ENCODE measurements at regions not wholly inside any gene's neighbourhood (a gene's known extent, or its start where the extent isn't known, plus 50 kb on each side); places are given as distances from the start of the nearest gene placed in this dataset.
"Not testable (repeated sequence)": the region's sequence is repeated elsewhere in the genome, so short reads cannot be mapped to it uniquely, and the experiment has no call there.

- DNase-seq (ENCODE audit: low read depth), result no peak
Observed at GRCh38 chr10:36448760-36449691, 676.4 kb upstream of the ANKRD30A start.

DNA sequence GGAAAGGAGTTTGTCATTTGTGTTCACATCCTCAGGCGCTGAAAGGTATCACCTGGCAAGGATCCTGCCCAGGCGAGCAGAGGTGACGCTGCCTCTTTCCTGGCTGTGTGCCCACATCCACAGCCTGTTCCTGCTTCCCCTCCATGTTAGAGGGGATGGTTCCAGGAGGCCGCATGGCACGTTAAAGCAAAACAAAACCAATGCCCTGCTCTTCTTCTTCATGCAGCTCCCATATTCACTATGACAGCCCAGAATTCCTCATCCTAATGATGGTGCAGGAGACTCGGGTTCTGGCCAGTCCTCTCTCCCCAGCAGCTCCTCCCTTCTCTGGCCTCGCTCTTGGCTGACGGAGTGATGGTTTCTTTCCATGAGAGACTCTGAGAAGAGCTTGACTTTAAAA is 678.5 kb upstream of the ANKRD30A start:
- DNase-seq (ENCODE audit: low read depth), result no peak

- DNase-seq (ENCODE audit: low read depth), result no peak
Observed at GRCh38 chr10:36443233-36443632, 682.2 kb upstream of the ANKRD30A start.

DNA sequence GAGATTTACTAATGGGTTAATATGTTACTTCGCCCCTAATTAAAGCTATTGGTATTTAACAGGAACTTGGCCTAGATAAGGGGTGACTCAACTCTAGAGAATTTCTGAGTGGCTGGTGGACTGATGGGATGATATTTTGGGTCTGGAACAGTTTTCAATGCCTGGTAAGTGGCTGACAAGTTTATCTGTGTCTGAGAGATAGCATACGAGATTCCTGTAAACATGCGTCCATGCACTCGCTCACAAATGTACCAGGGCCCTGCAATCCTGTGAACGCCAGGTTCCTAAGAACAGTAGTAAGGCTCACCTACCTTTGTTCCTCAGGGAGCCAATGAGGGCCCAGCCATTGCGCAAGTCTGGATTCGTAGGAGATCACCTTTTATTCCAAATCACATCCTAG is 683.8 kb upstream of the ANKRD30A start:
- DNase-seq (ENCODE audit: low read depth), result peak; percentile 54

GRCh38 chr10:36440539-36440938 is 684.9 kb upstream of the ANKRD30A start:
- no peak for DNase-seq (ENCODE audit: low read depth)

- peak; percentile 66 for DNase-seq (ENCODE audit: low read depth)
Observed at GRCh38 chr10:36437367-36437766, 688.0 kb upstream of the ANKRD30A start.

DNA sequence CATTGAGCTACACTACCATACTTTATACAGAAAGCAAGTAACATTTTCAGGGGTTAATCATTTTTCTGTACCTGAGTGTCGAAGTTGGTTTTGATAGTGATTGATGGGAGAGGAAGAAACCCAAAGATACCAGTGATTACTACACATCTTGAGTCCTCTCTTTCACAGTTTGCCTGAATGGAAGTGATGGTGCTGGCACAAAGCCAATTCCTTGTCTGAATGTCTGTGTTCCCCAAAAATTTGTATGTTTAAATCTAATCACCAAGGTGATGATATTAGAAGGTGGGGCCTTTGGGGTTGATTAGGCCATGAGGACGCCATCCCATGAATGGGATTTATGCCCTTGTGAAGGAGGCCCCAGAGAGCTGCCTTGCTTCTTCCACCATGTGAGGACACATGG is 696.9 kb upstream of the ANKRD30A start:
- no peak for DNase-seq (ENCODE audit: low read depth)

- DNase-seq (ENCODE audit: low read depth), result peak; percentile 47
Observed at GRCh38 chr10:36425131-36425797, 700.1 kb upstream of the ANKRD30A start.

DNA sequence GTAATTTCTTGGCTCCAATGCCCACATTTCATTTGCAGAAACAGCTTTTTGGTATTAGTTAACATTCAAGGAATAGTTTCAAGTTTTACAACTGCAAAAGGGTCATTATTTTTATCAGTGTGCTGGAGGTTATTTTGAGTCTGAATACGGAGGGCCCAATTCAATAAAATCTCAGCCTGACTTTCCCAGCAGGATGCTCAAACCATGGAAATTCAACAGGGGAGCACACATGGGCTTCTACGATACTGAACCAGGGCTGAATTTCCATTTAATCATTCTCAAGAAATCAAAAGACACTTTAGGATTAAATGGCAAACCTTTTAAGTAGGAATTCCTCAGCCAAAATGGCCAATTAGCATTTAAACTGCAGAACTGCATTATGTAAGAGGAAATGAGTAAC is 700.9 kb upstream of the ANKRD30A start:
- peak; percentile 7 for DNase-seq (ENCODE audit: low read depth)

DNA sequence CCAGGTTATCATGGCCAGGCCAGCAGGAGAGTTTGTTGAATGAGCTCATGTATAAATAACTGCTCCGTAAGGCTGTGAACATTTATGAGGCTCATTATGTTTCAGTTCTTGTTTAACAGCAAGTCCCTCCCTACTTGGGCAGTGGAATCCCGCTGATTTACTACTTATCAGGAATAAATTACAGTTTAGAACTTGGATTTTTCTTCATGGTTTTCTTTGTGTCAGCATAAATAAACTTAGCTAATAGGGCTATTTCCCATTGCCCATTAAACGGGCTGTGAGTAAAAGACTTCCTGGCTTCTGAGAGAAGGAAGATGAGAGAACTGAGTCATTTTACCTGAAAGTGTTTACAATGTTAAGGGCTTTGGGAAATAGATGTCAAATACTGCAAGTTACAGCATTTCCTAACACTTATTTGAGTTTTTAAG is 701.6 kb upstream of the ANKRD30A start:
- DNase-seq (ENCODE audit: low read depth), result peak; percentile 58

GRCh38 chr10:36421992-36422391 is 703.4 kb upstream of the ANKRD30A start:
- DNase-seq (ENCODE audit: low read depth), result no peak

GRCh38 chr10:36416513-36416912 is 708.9 kb upstream of the ANKRD30A start:
- DNase-seq (ENCODE audit: low read depth), result no peak

- no peak for DNase-seq (ENCODE audit: low read depth)
Observed at GRCh38 chr10:36412942-36413341, 712.5 kb upstream of the ANKRD30A start.

DNA sequence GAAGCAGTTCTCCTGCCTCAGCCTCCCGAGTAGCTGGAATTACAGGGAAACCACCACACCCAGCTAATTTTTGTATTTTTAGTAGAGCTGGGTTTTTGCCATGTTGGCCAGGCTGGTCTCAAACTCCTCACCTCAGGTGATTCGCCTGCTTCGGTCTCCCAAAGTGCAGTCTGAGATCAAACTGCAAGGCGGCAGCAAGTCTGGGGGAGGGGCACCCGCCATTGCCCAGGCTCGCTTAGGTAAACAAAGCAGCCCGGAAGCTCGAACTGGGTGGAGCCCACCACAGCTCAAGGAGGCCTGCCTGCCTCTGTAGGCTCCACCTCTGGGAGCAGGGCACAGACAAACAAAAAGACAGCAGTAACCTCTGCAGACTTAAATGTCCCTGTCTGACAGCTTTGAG is 725.2 kb upstream of the ANKRD30A start:
- not testable (repeated sequence) for DNase-seq (ENCODE audit: low read depth)

GRCh38 chr10:36393801-36394200 is 731.6 kb upstream of the ANKRD30A start:
- DNase-seq (ENCODE audit: low read depth), result peak; percentile 46

DNA sequence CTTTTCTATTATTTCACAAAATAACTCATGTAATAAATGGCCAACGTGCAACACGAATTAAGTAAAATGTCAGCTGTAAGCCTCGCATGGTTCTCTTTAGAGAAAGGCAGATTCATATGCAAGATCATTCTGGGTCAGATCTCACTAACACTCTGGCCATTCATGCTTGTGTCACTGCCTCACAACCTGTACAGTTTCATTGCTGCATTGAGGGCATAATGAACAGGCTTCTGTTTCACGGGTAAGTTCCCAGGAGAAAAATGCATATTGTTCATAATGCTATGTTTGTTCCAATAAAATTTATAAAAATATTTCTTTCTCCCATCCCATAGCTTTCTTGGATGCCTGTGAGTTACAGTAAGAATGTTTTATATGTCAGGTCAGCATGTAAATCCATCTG is 734.0 kb upstream of the ANKRD30A start:
- DNase-seq (ENCODE audit: low read depth), result no peak

- no peak for DNase-seq (ENCODE audit: low read depth)
Observed at GRCh38 chr10:36390221-36390620, 735.2 kb upstream of the ANKRD30A start.

GRCh38 chr10:36388166-36388565 is 737.2 kb upstream of the ANKRD30A start:
- DNase-seq (ENCODE audit: low read depth), result no peak

DNA sequence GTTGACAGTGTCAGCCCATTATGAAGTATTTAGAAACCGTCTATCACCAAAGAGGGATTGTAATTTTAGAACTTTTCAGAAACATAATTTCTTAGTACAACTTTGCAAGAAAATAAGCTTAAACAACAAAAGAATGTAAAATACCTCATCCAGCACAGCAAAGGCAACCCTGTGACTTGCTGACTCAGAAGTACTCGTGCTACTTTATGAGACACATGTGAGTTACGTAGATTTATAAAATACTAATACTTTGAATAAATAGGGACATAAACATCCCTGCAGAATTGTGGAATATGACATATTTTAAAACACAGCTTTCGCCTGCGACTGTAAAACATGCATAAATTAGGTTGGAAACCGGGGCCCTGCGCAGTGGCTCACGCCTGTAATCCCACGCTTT is 739.7 kb upstream of the ANKRD30A start:
- no peak for DNase-seq (ENCODE audit: low read depth)

DNA sequence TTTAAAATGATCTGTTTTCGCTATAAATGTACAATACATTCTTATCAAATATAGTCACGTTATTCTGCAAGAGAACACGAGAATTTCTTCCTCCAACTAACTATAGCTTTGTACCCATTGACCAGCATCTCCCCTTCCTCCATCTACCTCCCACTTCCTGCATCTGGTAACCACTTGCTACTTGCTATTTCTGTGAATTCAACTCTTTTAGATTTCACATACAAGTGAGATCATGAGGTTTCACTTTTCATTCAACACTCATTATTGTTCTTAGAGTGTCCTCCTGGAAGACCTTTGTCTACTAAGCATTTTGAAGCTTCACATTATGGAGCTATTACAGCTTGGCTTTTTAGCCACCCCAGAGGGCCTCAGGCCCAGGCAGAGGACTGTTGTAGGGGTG is 741.3 kb upstream of the FZD8 start:
- no peak for DNase-seq (ENCODE audit: low read depth)

GRCh38 chr10:36381748-36382147 is 739.7 kb upstream of the FZD8 start:
- no peak for DNase-seq (ENCODE audit: low read depth)

DNA sequence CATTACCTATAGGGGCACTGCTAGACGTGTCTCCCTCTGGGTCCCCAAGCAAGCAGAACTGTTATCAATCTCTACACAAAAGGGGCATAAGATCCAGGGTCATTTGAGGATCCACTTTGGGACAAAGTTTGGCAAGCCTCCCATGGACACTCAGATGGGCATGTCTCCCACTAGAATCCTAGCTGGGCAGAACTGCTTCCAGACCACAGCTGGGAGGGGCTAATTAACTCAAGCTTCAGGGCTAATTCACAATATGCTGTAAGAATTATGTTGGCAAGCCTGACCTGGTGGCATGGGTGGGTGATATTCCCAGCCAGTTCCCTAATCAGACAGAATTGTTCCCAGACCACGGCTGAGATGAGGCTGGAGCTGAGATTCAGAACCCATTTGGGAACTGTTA is 738.4 kb upstream of the FZD8 start:
- DNase-seq (ENCODE audit: low read depth), result no peak

DNA sequence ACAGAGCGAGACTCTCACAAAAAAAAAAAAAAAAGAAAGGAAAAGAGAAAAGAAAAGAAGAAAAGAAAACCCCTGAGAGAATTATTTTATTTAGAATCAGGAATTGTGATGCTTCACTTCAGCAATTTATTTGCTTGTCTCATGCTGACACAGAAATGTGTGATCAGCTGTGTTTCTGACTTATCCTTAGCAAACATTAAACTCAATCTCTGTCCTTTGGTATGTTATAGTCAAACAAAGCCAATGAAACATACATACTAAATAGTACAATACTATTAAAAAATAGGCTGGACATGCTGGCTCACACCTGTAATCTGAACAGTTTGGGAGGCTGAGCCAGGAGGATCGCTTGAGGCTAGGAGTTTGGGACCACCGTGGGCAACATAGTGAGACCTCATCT is 733.0 kb upstream of the FZD8 start:
- no peak for DNase-seq (ENCODE audit: low read depth)
